ENCODE measurements at regions not wholly inside any gene's neighbourhood (a gene's known extent, or its start where the extent isn't known, plus 50 kb on each side); places are given as distances from the start of the nearest gene placed in this dataset.

- Histone ChIP-seq H3K27me3 (no peaks in the 10 kb centered on the region), H3K4me3 (no peak overlapping the region), H3K27ac (no peak overlapping the region), H3K4me1 (no peaks in the 10 kb centered on the region), H3K36me3 (no peaks in the 10 kb centered on the region), H3K9me3 (no peaks in the 10 kb centered on the region)
- DNase-seq (no peak), ATAC-seq (no peak)
- intact Hi-C loops (cut with DNase I), result no loop called here
- TF ChIP-seq POLR2A (IDR thresholded peaks at IDR 0.05), result no peak
- TF ChIP-seq, protein P1, sequence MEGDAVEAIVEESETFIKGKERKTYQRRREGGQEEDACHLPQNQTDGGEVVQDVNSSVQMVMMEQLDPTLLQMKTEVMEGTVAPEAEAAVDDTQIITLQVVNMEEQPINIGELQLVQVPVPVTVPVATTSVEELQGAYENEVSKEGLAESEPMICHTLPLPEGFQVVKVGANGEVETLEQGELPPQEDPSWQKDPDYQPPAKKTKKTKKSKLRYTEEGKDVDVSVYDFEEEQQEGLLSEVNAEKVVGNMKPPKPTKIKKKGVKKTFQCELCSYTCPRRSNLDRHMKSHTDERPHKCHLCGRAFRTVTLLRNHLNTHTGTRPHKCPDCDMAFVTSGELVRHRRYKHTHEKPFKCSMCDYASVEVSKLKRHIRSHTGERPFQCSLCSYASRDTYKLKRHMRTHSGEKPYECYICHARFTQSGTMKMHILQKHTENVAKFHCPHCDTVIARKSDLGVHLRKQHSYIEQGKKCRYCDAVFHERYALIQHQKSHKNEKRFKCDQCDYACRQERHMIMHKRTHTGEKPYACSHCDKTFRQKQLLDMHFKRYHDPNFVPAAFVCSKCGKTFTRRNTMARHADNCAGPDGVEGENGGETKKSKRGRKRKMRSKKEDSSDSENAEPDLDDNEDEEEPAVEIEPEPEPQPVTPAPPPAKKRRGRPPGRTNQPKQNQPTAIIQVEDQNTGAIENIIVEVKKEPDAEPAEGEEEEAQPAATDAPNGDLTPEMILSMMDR (IDR thresholded peaks at IDR 0.05), result no peak
- WGBS, 4 donors, result 48 to 71% (median 60%) methylated on average over 1 of the region's 1 CpG
Observed at GRCh38 chr17:54220829-54221228, 398.1 kb downstream of the KIF2B start.

- TF ChIP-seq POLR2A (IDR thresholded peaks at IDR 0.05), result no peak
- TF ChIP-seq, protein P1 (IDR thresholded peaks at IDR 0.05), result no peak
- no peaks in the 10 kb centered on the region for H3K36me3 ChIP-seq
- no peaks in the 10 kb centered on the region for H3K4me1 ChIP-seq
- DNase-seq, result no peak
- no peaks in the 10 kb centered on the region for H3K27me3 ChIP-seq
- no peak overlapping the region for H3K4me3 ChIP-seq
- no peak overlapping the region for H3K27ac ChIP-seq
- no peak for ATAC-seq
- WGBS, 4 donors, result 36 to 66% (median 51%) methylated on average over 2 of the region's 2 CpGs
- intact Hi-C loops (cut with DNase I), result no loop called here
- no peaks in the 10 kb centered on the region for H3K9me3 ChIP-seq
Observed at GRCh38 chr17:54221499-54221898, 398.8 kb downstream of the KIF2B start.

GRCh38 chr17:54235571-54235970 is 412.8 kb downstream of the KIF2B start:
- WGBS, 4 donors, result 45 to 54% (median 51%) methylated on average over 4 of the region's 4 CpGs
- H3K4me3 ChIP-seq, result no peak overlapping the region
- ATAC-seq (no peak), DNase-seq (no peak)
- no peaks in the 10 kb centered on the region for H3K36me3 ChIP-seq
- peaks cover 0 to 12% (median 0%) of the 10 kb centered on the region in 12 donors for H3K9me3 ChIP-seq
- H3K4me1 ChIP-seq, result no peaks in the 10 kb centered on the region
- no peak for TF ChIP-seq POLR2A (IDR thresholded peaks at IDR 0.05)
- TF ChIP-seq, protein P1 (IDR thresholded peaks at IDR 0.05), result no peak
- no peak overlapping the region for H3K27ac ChIP-seq
- intact Hi-C loops (cut with DNase I), result no loop called here
- no peaks in the 10 kb centered on the region for H3K27me3 ChIP-seq

- no peaks in the 10 kb centered on the region for H3K36me3 ChIP-seq
- WGBS, 4 donors, result 58 to 78% (median 66%) methylated on average over 5 of the region's 5 CpGs
- peaks cover 0 to 19% (median 0%) of the 10 kb centered on the region in 12 donors for H3K9me3 ChIP-seq
- H3K4me3 ChIP-seq, result no peak overlapping the region
- no peaks in the 10 kb centered on the region for H3K27me3 ChIP-seq
- no peak for TF ChIP-seq POLR2A (IDR thresholded peaks at IDR 0.05)
- TF ChIP-seq, protein P1 (IDR thresholded peaks at IDR 0.05), result no peak
- ATAC-seq (no peak), DNase-seq (no peak)
- no peaks in the 10 kb centered on the region for H3K4me1 ChIP-seq
- H3K27ac ChIP-seq, result no peak overlapping the region
- intact Hi-C loops (cut with DNase I), result no loop called here
Observed at GRCh38 chr17:54237911-54238515, 415.3 kb downstream of the KIF2B start.

Measured in heart left ventricle (tissue), 16 donors.